ENCODE measurements at regions not wholly inside any gene's neighbourhood (a gene's known extent, or its start where the extent isn't known, plus 50 kb on each side); places are given as distances from the start of the nearest gene placed in this dataset.
"Not testable (repeated sequence)": the region's sequence is repeated elsewhere in the genome, so short reads cannot be mapped to it uniquely, and the experiment has no call there.

GRCh38 chr13:73317140-73317539 lies 258.3 kb downstream of the KLF5 start:
- Histone ChIP-seq H3K27ac (ENCODE audit: low read length) (no peak overlapping the region), H3K79me2 (ENCODE audit: low read length) (no peaks in the 10 kb centered on the region), H3K4me2 (ENCODE audit: low read depth, low read length, poor library complexity, severe bottlenecking) (no peak overlapping the region), H2AFZ (ENCODE audit: low read length) (no peak overlapping the region), H3K4me3 (ENCODE audit: low read length) (no peak overlapping the region), H4K20me1 (ENCODE audit: insufficient read depth, low read depth, low read length) (no peaks in the 10 kb centered on the region), H3K9me2 (replicated peaks; ENCODE audit: insufficient read depth, low read length) (no peaks in the 10 kb centered on the region; the same call in 1 of the 2 replicates), H3K9me3 (ENCODE audit: low read length) (no peaks in the 10 kb centered on the region; the same call in 1 of the 2 replicates), H3K4me1 (ENCODE audit: low read length) (no peaks in the 10 kb centered on the region), H3K36me3 (ENCODE audit: insufficient read depth, low read length) (no peaks in the 10 kb centered on the region), H3K27me3 (ENCODE audit: low read length) (no peaks in the 10 kb centered on the region), H3K9ac (ENCODE audit: low read length) (no peak overlapping the region)
- no peak for DNase-seq

GRCh38 chr13:73310366-73310765 lies 251.6 kb downstream of the KLF5 start:
- Histone ChIP-seq H3K79me2 (ENCODE audit: low read length) (no peaks in the 10 kb centered on the region), H3K9ac (ENCODE audit: low read length) (no peak overlapping the region), H3K4me2 (ENCODE audit: low read depth, low read length, poor library complexity, severe bottlenecking) (no peak overlapping the region), H3K27ac (ENCODE audit: low read length) (no peak overlapping the region), H3K36me3 (ENCODE audit: insufficient read depth, low read length) (no peaks in the 10 kb centered on the region), H4K20me1 (ENCODE audit: insufficient read depth, low read depth, low read length) (no peaks in the 10 kb centered on the region), H3K27me3 (ENCODE audit: low read length) (no peaks in the 10 kb centered on the region), H3K4me1 (ENCODE audit: low read length) (no peaks in the 10 kb centered on the region), H3K9me3 (ENCODE audit: low read length) (no peaks in the 10 kb centered on the region; the same call in 1 of the 2 replicates), H3K4me3 (ENCODE audit: low read length) (no peak overlapping the region), H3K9me2 (replicated peaks; ENCODE audit: insufficient read depth, low read length) (no peaks in the 10 kb centered on the region; the same call in 1 of the 2 replicates), H2AFZ (ENCODE audit: low read length) (no peak overlapping the region)
- DNase-seq, result no peak

- Histone ChIP-seq H2AFZ (ENCODE audit: low read length) (no peak overlapping the region), H3K79me2 (ENCODE audit: low read length) (no peaks in the 10 kb centered on the region), H4K20me1 (ENCODE audit: insufficient read depth, low read depth, low read length) (no peaks in the 10 kb centered on the region), H3K9ac (ENCODE audit: low read length) (no peak overlapping the region), H3K4me1 (ENCODE audit: low read length) (no peaks in the 10 kb centered on the region), H3K27me3 (ENCODE audit: low read length) (no peaks in the 10 kb centered on the region), H3K36me3 (ENCODE audit: insufficient read depth, low read length) (no peaks in the 10 kb centered on the region), H3K4me2 (ENCODE audit: low read depth, low read length, poor library complexity, severe bottlenecking) (no peak overlapping the region), H3K9me3 (ENCODE audit: low read length) (no peaks in the 10 kb centered on the region), H3K27ac (ENCODE audit: low read length) (no peak overlapping the region), H3K9me2 (replicated peaks; ENCODE audit: insufficient read depth, low read length) (no peaks in the 10 kb centered on the region), H3K4me3 (ENCODE audit: low read length) (no peak overlapping the region)
- no peak for DNase-seq
Measured at GRCh38 chr13:73307481-73307880, 248.7 kb downstream of the KLF5 start.

GRCh38 chr13:73306688-73307087 lies 247.9 kb downstream of the KLF5 start:
- H3K27me3 ChIP-seq (ENCODE audit: low read length), result no peaks in the 10 kb centered on the region
- H3K9me2 ChIP-seq (replicated peaks; ENCODE audit: insufficient read depth, low read length), result no peaks in the 10 kb centered on the region
- no peaks in the 10 kb centered on the region for H3K79me2 ChIP-seq (ENCODE audit: low read length)
- H3K4me1 ChIP-seq (ENCODE audit: low read length), result no peaks in the 10 kb centered on the region
- H3K4me2 ChIP-seq (ENCODE audit: low read depth, low read length, poor library complexity, severe bottlenecking), result no peak overlapping the region
- H3K9ac ChIP-seq (ENCODE audit: low read length), result no peak overlapping the region
- no peak for DNase-seq
- no peak overlapping the region for H2AFZ ChIP-seq (ENCODE audit: low read length)
- no peaks in the 10 kb centered on the region for H4K20me1 ChIP-seq (ENCODE audit: insufficient read depth, low read depth, low read length)
- H3K4me3 ChIP-seq (ENCODE audit: low read length), result no peak overlapping the region
- no peak overlapping the region for H3K27ac ChIP-seq (ENCODE audit: low read length)
- no peaks in the 10 kb centered on the region for H3K9me3 ChIP-seq (ENCODE audit: low read length)
- H3K36me3 ChIP-seq (ENCODE audit: insufficient read depth, low read length), result no peaks in the 10 kb centered on the region

- H3K4me3 ChIP-seq (ENCODE audit: low read length), result no peak overlapping the region
- H2AFZ ChIP-seq (ENCODE audit: low read length), result no peak overlapping the region
- H3K4me1 ChIP-seq (ENCODE audit: low read length), result no peaks in the 10 kb centered on the region
- no peaks in the 10 kb centered on the region for H3K36me3 ChIP-seq (ENCODE audit: insufficient read depth, low read length)
- no peak overlapping the region for H3K9ac ChIP-seq (ENCODE audit: low read length)
- no peak overlapping the region for H3K27ac ChIP-seq (ENCODE audit: low read length)
- no peak overlapping the region for H3K4me2 ChIP-seq (ENCODE audit: low read depth, low read length, poor library complexity, severe bottlenecking)
- H3K9me3 ChIP-seq (ENCODE audit: low read length), result no peaks in the 10 kb centered on the region
- H3K9me2 ChIP-seq (replicated peaks; ENCODE audit: insufficient read depth, low read length), result no peaks in the 10 kb centered on the region
- H3K27me3 ChIP-seq (ENCODE audit: low read length), result no peaks in the 10 kb centered on the region
- no peaks in the 10 kb centered on the region for H3K79me2 ChIP-seq (ENCODE audit: low read length)
- H4K20me1 ChIP-seq (ENCODE audit: insufficient read depth, low read depth, low read length), result no peaks in the 10 kb centered on the region
- DNase-seq, result no peak
Measured at GRCh38 chr13:73304442-73304841, 245.6 kb downstream of the KLF5 start.

GRCh38 chr13:73303851-73304250 lies 245.0 kb downstream of the KLF5 start:
- Histone ChIP-seq H2AFZ (ENCODE audit: low read length) (no peak overlapping the region), H3K9ac (ENCODE audit: low read length) (no peak overlapping the region), H3K27me3 (ENCODE audit: low read length) (no peaks in the 10 kb centered on the region), H3K79me2 (ENCODE audit: low read length) (no peaks in the 10 kb centered on the region), H4K20me1 (ENCODE audit: insufficient read depth, low read depth, low read length) (no peaks in the 10 kb centered on the region), H3K36me3 (ENCODE audit: insufficient read depth, low read length) (no peaks in the 10 kb centered on the region), H3K9me2 (replicated peaks; ENCODE audit: insufficient read depth, low read length) (no peaks in the 10 kb centered on the region), H3K4me1 (ENCODE audit: low read length) (no peaks in the 10 kb centered on the region), H3K9me3 (ENCODE audit: low read length) (no peaks in the 10 kb centered on the region), H3K4me2 (ENCODE audit: low read depth, low read length, poor library complexity, severe bottlenecking) (no peak overlapping the region), H3K4me3 (ENCODE audit: low read length) (no peak overlapping the region), H3K27ac (ENCODE audit: low read length) (no peak overlapping the region)
- DNase-seq, result no peak

GRCh38 chr13:73301622-73302021 lies 242.8 kb downstream of the KLF5 start:
- not testable (repeated sequence) for H3K27ac ChIP-seq (ENCODE audit: low read length); DNase-seq; H3K4me2 ChIP-seq (ENCODE audit: low read depth, low read length, poor library complexity, severe bottlenecking); H3K27me3 ChIP-seq (ENCODE audit: low read length); H3K9me3 ChIP-seq (ENCODE audit: low read length); H4K20me1 ChIP-seq (ENCODE audit: insufficient read depth, low read depth, low read length); H3K79me2 ChIP-seq (ENCODE audit: low read length); H3K36me3 ChIP-seq (ENCODE audit: insufficient read depth, low read length); H3K4me3 ChIP-seq (ENCODE audit: low read length); H3K9me2 ChIP-seq (replicated peaks; ENCODE audit: insufficient read depth, low read length); H3K4me1 ChIP-seq (ENCODE audit: low read length); H2AFZ ChIP-seq (ENCODE audit: low read length); H3K9ac ChIP-seq (ENCODE audit: low read length)

- H3K4me3 ChIP-seq (ENCODE audit: low read length), result no peak overlapping the region
- H3K4me1 ChIP-seq (ENCODE audit: low read length), result no peaks in the 10 kb centered on the region
- no peak overlapping the region for H3K9ac ChIP-seq (ENCODE audit: low read length)
- no peaks in the 10 kb centered on the region for H3K9me2 ChIP-seq (replicated peaks; ENCODE audit: insufficient read depth, low read length)
- no peaks in the 10 kb centered on the region for H3K79me2 ChIP-seq (ENCODE audit: low read length)
- no peak overlapping the region for H3K4me2 ChIP-seq (ENCODE audit: low read depth, low read length, poor library complexity, severe bottlenecking)
- no peaks in the 10 kb centered on the region for H3K9me3 ChIP-seq (ENCODE audit: low read length)
- no peaks in the 10 kb centered on the region for H3K27me3 ChIP-seq (ENCODE audit: low read length)
- H2AFZ ChIP-seq (ENCODE audit: low read length), result no peak overlapping the region
- no peak for DNase-seq
- H3K36me3 ChIP-seq (ENCODE audit: insufficient read depth, low read length), result no peaks in the 10 kb centered on the region
- H3K27ac ChIP-seq (ENCODE audit: low read length), result no peak overlapping the region
- no peaks in the 10 kb centered on the region for H4K20me1 ChIP-seq (ENCODE audit: insufficient read depth, low read depth, low read length)
Measured at GRCh38 chr13:73300718-73301425, 242.1 kb downstream of the KLF5 start.
